GM23338 (cell line): ENCODE measurements at regions not wholly inside any gene's neighbourhood (a gene's known extent, or its start where the extent isn't known, plus 50 kb on each side); places are given as distances from the start of the nearest gene placed in this dataset.

ENCODE experiments used
- ATAC-seq: fragments of 200-7000 bp; cut with Tn5 transposase; 3 replicates; pipeline ENCODE4 v1.9.1; 2020
- DNase-seq: peaks from one replicate; pipeline ENCODE4 v3.0.0-alpha.2; 2015; ENCODE audit warnings: low spot score
- H2AFZ ChIP-seq: fragments of 200-600 bp; sonication (generic); 2 replicates; pipeline ENCODE4 v1.8.0; 2016; ENCODE audit warnings: antibody characterized with exemption, mild to moderate bottlenecking, moderate library complexity
- H3F3A ChIP-seq: fragments of 200-600 bp; sonication (generic); replicated peaks from 2 replicates; pipeline ENCODE4 v1.8.0; 2017; ENCODE audit warnings: antibody characterized with exemption, mixed run types, low read depth
- H3K27ac ChIP-seq: fragments of 200-600 bp; sonication (generic); 2 replicates; pipeline ENCODE4 v1.6.1; 2016; ENCODE audit warnings: low read depth
- H3K27me3 ChIP-seq: fragments of 200-600 bp; sonication (generic); 2 replicates; pipeline ENCODE4 v1.8.0; 2016; ENCODE audit warnings: mild to moderate bottlenecking, mixed run types, moderate library complexity; ENCODE audit not compliant: insufficient read depth
- H3K36me3 ChIP-seq: fragments of 200-600 bp; sonication (generic); 2 replicates; pipeline ENCODE4 v1.8.0; 2016; ENCODE audit warnings: mild to moderate bottlenecking; ENCODE audit not compliant: insufficient read depth
- H3K4me1 ChIP-seq: fragments of 200-600 bp; sonication (generic); 2 replicates; pipeline ENCODE4 v1.8.0; 2016; ENCODE audit warnings: mild to moderate bottlenecking, moderate library complexity; ENCODE audit not compliant: insufficient read depth
- H3K4me2 ChIP-seq: fragments of 200-600 bp; sonication (generic); 2 replicates; pipeline ENCODE4 v1.7.1; 2017; ENCODE audit warnings: mixed run types
- H3K4me3 ChIP-seq: fragments of 200-600 bp; sonication (generic); 2 replicates; pipeline ENCODE4 v1.6.1; 2016; ENCODE audit warnings: mixed run types
- H3K79me2 ChIP-seq: fragments of 200-600 bp; sonication (generic); replicated peaks from 2 replicates; pipeline ENCODE4 v1.8.0; 2017; ENCODE audit warnings: mild to moderate bottlenecking; ENCODE audit not compliant: insufficient read depth
- H3K9me2 ChIP-seq: fragments of 200-600 bp; sonication (generic); 2 replicates; pipeline ENCODE4 v1.8.0; 2017; ENCODE audit not compliant: insufficient read depth
- H4K20me1 ChIP-seq: fragments of 200-600 bp; sonication (generic); replicated peaks from 2 replicates; pipeline ENCODE4 v1.8.0; 2017; ENCODE audit warnings: mild to moderate bottlenecking; ENCODE audit not compliant: insufficient read depth
- H3K27ac Mint-ChIP-seq: 2 replicates; pipeline ENCODE4 v1.8.0; 2020; ENCODE audit warnings: inconsistent platforms, mild to moderate bottlenecking, moderate library complexity, mixed read lengths
- H3K27me3 Mint-ChIP-seq: 3 replicates; pipeline ENCODE4 v1.8.0; 2022; ENCODE audit warnings: low read depth, mild to moderate bottlenecking, moderate library complexity, mixed read lengths, inconsistent platforms; ENCODE audit not compliant: insufficient read depth, poor library complexity
- H3K36me3 Mint-ChIP-seq: 3 replicates; pipeline ENCODE4 v1.8.0; 2021; ENCODE audit warnings: low read depth, mild to moderate bottlenecking, inconsistent platforms, moderate library complexity, mixed read lengths
- H3K4me1 Mint-ChIP-seq: 3 replicates; pipeline ENCODE4 v1.8.0; 2020; ENCODE audit warnings: mild to moderate bottlenecking, inconsistent platforms, mixed read lengths
- H3K4me3 Mint-ChIP-seq: 3 replicates; pipeline ENCODE4 v1.8.0; 2021; ENCODE audit warnings: moderate library complexity, mild to moderate bottlenecking, inconsistent platforms, mixed read lengths
- H3K9me3 Mint-ChIP-seq: 3 replicates; pipeline ENCODE4 v1.8.0; 2020; ENCODE audit warnings: moderate library complexity, mild to moderate bottlenecking, inconsistent platforms, mixed read lengths
- CREB1 ChIP-seq: fragments of 250-450 bp; sonication (Bioruptor Pico); IDR thresholded peaks from 2 replicates; pipeline ENCODE4 v1.5.0; 2020; ENCODE audit warnings: low read depth, mild to moderate bottlenecking, moderate library complexity
- EZH2 ChIP-seq: fragments of 200-600 bp; sonication (generic); IDR thresholded peaks from one replicate; pipeline ENCODE4 v1.8.0; 2017; ENCODE audit warnings: antibody characterized with exemption, mild to moderate bottlenecking, low read depth; ENCODE audit not compliant: unreplicated experiment
- EZH2phosphoT487 ChIP-seq: fragments of 200-600 bp; sonication (generic); IDR thresholded peaks from one replicate; pipeline ENCODE4 v1.8.1; 2018; ENCODE audit warnings: antibody characterized with exemption; ENCODE audit not compliant: unreplicated experiment
- JUNB ChIP-seq: IDR thresholded peaks from one replicate; pipeline ENCODE4 v1.6.1; 2016; ENCODE audit warnings: antibody characterized with exemption; ENCODE audit not compliant: unreplicated experiment
- NANOG ChIP-seq: IDR thresholded peaks from 2 replicates; pipeline ENCODE4 v1.6.1; 2016; ENCODE audit warnings: antibody characterized with exemption, borderline replicate concordance
- POLR2AphosphoS5 ChIP-seq: IDR thresholded peaks from 2 replicates; pipeline ENCODE4 v1.6.1; 2016; ENCODE audit warnings: antibody characterized with exemption, low read depth
- STAT1 ChIP-seq: IDR thresholded peaks from one replicate; pipeline ENCODE4 v1.6.1; 2016; ENCODE audit warnings: antibody characterized with exemption; ENCODE audit not compliant: unreplicated experiment
- ZNF114 ChIP-seq: fragments of 250-450 bp; sonication (Bioruptor Pico); IDR thresholded peaks from 2 replicates; pipeline ENCODE4 v1.5.0; 2020; ENCODE audit warnings: mild to moderate bottlenecking, moderate library complexity
- ZNF331 ChIP-seq: fragments of 250-450 bp; sonication (Bioruptor Pico); IDR thresholded peaks from 2 replicates; pipeline ENCODE4 v1.5.0; 2020; ENCODE audit warnings: low read depth, mild to moderate bottlenecking, moderate library complexity
- TF ChIP-seq, protein P1 (sequence below): IDR thresholded peaks from one replicate; pipeline ENCODE4 v1.6.1; 2018; ENCODE audit warnings: antibody characterized with exemption; ENCODE audit not compliant: unreplicated experiment
- TF ChIP-seq, protein P2 (sequence below), 2 experiments: fragments of 200-600 bp in 1 of 2; sonication (generic) in 1 of 2; conservative IDR thresholded peaks; 2 replicates each; pipeline versions ENCODE4 v1.5.1 to v1.6.1; 2016 to 2017; ENCODE audit warnings: antibody characterized with exemption in 2 of 2, low read depth in 2 of 2, mild to moderate bottlenecking in 2 of 2, moderate library complexity in 1 of 2
- TF ChIP-seq, protein P3 (sequence below): fragments of 250-450 bp; sonication (Bioruptor Pico); IDR thresholded peaks from 2 replicates; pipeline ENCODE4 v1.5.0; 2020; ENCODE audit warnings: mild to moderate bottlenecking, moderate library complexity
- TF ChIP-seq, protein P4 (sequence below): IDR thresholded peaks from 2 replicates; pipeline ENCODE4 v1.6.1; 2016; ENCODE audit warnings: antibody characterized with exemption

DNA sequence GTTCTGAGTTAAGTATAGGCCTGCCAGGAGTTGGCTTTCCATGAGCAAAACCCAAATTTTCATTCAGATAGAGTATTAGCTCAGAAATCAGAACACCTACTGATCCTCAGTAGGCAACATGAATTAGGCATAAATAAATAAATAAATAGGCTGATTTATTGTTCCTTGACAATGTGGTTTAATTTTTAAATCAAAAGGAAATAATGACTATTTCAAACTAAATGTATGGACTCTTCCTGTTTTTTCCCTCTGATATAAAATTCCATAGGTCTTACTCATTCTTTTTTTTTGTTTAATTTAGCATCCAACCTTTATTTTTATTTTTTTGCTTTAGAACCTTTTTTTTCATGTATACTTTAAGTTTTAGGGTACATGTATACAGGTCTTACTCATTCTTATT is 140.2 kb upstream of the ITGA6 start:
- Histone ChIP-seq H3K36me3 (no peaks in the 10 kb centered on the region), H3K4me3 (no peak overlapping the region), H2AFZ (no peak overlapping the region), H3K27me3 (no peaks in the 10 kb centered on the region), H3K27ac (no peak overlapping the region), H4K20me1 (no peaks in the 10 kb centered on the region), H3K4me2 (no peak overlapping the region), H3K79me2 (no peaks in the 10 kb centered on the region), H3K9me2 (peaks cover 14% of the 10 kb centered on the region; the same call in 1 of the 2 replicates), H3F3A (no peaks in the 10 kb centered on the region), H3K4me1 (peaks cover 25% of the 10 kb centered on the region)
- Mint-ChIP-seq H3K9me3 (peaks cover 3% of the 10 kb centered on the region; the same call in 2 of the 3 replicates), H3K4me3 (no peak overlapping the region), H3K27me3 (peaks cover 7% of the 10 kb centered on the region), H3K27ac (no peak overlapping the region), H3K36me3 (peaks cover 3% of the 10 kb centered on the region; the same call in 1 of the 3 replicates), H3K4me1 (peaks cover 28% of the 10 kb centered on the region)
- DNase-seq (no peak), ATAC-seq (no peak)
- TF ChIP-seq EZH2: no peak
- TF ChIP-seq ZNF114 (CRISPR knock-in tag): no peak
- TF ChIP-seq EZH2phosphoT487: no peak
- TF ChIP-seq, protein P1, sequence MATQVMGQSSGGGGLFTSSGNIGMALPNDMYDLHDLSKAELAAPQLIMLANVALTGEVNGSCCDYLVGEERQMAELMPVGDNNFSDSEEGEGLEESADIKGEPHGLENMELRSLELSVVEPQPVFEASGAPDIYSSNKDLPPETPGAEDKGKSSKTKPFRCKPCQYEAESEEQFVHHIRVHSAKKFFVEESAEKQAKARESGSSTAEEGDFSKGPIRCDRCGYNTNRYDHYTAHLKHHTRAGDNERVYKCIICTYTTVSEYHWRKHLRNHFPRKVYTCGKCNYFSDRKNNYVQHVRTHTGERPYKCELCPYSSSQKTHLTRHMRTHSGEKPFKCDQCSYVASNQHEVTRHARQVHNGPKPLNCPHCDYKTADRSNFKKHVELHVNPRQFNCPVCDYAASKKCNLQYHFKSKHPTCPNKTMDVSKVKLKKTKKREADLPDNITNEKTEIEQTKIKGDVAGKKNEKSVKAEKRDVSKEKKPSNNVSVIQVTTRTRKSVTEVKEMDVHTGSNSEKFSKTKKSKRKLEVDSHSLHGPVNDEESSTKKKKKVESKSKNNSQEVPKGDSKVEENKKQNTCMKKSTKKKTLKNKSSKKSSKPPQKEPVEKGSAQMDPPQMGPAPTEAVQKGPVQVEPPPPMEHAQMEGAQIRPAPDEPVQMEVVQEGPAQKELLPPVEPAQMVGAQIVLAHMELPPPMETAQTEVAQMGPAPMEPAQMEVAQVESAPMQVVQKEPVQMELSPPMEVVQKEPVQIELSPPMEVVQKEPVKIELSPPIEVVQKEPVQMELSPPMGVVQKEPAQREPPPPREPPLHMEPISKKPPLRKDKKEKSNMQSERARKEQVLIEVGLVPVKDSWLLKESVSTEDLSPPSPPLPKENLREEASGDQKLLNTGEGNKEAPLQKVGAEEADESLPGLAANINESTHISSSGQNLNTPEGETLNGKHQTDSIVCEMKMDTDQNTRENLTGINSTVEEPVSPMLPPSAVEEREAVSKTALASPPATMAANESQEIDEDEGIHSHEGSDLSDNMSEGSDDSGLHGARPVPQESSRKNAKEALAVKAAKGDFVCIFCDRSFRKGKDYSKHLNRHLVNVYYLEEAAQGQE: no peak
- TF ChIP-seq, protein P2, sequence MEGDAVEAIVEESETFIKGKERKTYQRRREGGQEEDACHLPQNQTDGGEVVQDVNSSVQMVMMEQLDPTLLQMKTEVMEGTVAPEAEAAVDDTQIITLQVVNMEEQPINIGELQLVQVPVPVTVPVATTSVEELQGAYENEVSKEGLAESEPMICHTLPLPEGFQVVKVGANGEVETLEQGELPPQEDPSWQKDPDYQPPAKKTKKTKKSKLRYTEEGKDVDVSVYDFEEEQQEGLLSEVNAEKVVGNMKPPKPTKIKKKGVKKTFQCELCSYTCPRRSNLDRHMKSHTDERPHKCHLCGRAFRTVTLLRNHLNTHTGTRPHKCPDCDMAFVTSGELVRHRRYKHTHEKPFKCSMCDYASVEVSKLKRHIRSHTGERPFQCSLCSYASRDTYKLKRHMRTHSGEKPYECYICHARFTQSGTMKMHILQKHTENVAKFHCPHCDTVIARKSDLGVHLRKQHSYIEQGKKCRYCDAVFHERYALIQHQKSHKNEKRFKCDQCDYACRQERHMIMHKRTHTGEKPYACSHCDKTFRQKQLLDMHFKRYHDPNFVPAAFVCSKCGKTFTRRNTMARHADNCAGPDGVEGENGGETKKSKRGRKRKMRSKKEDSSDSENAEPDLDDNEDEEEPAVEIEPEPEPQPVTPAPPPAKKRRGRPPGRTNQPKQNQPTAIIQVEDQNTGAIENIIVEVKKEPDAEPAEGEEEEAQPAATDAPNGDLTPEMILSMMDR (conservative IDR thresholded peaks at IDR 0.05; ENCODE audit: low read depth in 2 of 2): no peak
- no peak for TF ChIP-seq NANOG
- TF ChIP-seq, protein P3, sequence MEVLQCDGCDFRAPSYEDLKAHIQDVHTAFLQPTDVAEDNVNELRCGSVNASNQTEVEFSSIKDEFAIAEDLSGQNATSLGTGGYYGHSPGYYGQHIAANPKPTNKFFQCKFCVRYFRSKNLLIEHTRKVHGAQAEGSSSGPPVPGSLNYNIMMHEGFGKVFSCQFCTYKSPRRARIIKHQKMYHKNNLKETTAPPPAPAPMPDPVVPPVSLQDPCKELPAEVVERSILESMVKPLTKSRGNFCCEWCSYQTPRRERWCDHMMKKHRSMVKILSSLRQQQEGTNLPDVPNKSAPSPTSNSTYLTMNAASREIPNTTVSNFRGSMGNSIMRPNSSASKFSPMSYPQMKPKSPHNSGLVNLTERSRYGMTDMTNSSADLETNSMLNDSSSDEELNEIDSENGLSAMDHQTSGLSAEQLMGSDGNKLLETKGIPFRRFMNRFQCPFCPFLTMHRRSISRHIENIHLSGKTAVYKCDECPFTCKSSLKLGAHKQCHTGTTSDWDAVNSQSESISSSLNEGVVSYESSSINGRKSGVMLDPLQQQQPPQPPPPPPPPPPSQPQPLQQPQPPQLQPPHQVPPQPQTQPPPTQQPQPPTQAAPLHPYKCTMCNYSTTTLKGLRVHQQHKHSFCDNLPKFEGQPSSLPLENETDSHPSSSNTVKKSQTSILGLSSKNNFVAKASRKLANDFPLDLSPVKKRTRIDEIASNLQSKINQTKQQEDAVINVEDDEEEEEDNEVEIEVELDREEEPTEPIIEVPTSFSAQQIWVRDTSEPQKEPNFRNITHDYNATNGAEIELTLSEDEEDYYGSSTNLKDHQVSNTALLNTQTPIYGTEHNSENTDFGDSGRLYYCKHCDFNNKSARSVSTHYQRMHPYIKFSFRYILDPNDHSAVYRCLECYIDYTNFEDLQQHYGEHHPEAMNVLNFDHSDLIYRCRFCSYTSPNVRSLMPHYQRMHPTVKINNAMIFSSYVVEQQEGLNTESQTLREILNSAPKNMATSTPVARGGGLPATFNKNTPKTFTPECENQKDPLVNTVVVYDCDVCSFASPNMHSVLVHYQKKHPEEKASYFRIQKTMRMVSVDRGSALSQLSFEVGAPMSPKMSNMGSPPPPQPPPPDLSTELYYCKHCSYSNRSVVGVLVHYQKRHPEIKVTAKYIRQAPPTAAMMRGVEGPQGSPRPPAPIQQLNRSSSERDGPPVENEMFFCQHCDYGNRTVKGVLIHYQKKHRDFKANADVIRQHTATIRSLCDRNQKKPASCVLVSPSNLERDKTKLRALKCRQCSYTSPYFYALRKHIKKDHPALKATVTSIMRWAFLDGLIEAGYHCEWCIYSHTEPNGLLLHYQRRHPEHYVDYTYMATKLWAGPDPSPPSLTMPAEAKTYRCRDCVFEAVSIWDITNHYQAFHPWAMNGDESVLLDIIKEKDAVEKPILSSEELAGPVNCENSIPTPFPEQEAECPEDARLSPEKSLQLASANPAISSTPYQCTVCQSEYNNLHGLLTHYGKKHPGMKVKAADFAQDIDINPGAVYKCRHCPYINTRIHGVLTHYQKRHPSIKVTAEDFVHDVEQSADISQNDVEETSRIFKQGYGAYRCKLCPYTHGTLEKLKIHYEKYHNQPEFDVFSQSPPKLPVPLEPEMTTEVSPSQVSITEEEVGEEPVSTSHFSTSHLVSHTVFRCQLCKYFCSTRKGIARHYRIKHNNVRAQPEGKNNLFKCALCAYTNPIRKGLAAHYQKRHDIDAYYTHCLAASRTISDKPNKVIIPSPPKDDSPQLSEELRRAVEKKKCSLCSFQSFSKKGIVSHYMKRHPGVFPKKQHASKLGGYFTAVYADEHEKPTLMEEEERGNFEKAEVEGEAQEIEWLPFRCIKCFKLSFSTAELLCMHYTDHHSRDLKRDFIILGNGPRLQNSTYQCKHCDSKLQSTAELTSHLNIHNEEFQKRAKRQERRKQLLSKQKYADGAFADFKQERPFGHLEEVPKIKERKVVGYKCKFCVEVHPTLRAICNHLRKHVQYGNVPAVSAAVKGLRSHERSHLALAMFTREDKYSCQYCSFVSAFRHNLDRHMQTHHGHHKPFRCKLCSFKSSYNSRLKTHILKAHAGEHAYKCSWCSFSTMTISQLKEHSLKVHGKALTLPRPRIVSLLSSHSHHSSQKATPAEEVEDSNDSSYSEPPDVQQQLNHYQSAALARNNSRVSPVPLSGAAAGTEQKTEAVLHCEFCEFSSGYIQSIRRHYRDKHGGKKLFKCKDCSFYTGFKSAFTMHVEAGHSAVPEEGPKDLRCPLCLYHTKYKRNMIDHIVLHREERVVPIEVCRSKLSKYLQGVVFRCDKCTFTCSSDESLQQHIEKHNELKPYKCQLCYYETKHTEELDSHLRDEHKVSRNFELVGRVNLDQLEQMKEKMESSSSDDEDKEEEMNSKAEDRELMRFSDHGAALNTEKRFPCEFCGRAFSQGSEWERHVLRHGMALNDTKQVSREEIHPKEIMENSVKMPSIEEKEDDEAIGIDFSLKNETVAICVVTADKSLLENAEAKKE (CRISPR knock-in tag): no peak
- no peak for TF ChIP-seq JUNB
- TF ChIP-seq ZNF331 (CRISPR knock-in tag): no peak
- TF ChIP-seq CREB1 (CRISPR knock-in tag): no peak
- no peak for TF ChIP-seq POLR2AphosphoS5
- TF ChIP-seq, protein P4, sequence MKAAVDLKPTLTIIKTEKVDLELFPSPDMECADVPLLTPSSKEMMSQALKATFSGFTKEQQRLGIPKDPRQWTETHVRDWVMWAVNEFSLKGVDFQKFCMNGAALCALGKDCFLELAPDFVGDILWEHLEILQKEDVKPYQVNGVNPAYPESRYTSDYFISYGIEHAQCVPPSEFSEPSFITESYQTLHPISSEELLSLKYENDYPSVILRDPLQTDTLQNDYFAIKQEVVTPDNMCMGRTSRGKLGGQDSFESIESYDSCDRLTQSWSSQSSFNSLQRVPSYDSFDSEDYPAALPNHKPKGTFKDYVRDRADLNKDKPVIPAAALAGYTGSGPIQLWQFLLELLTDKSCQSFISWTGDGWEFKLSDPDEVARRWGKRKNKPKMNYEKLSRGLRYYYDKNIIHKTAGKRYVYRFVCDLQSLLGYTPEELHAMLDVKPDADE: no peak
- TF ChIP-seq STAT1: no peak
